ENCODE measurements at regions not wholly inside any gene's neighbourhood (a gene's known extent, or its start where the extent isn't known, plus 50 kb on each side); places are given as distances from the start of the nearest gene placed in this dataset.

GRCh38 chr3:22353126-22353525, 602.1 kb upstream of the ZNF385D start:
- no peaks in the 10 kb centered on the region for H3K79me1 ChIP-seq (ENCODE audit: low read length)
- H3K27ac ChIP-seq (ENCODE audit: low read depth, low read length), result no peak overlapping the region
- no peaks in the 10 kb centered on the region for H3K9me3 ChIP-seq (ENCODE audit: insufficient read depth, low read depth, low read length)
- H2BK5ac ChIP-seq (ENCODE audit: low read depth, low read length, poor library complexity), result no peak overlapping the region
- H2AK5ac ChIP-seq (ENCODE audit: low read length), result no peak overlapping the region
- H2BK12ac ChIP-seq (ENCODE audit: low read length), result no peak overlapping the region
- no peak overlapping the region for H3K14ac ChIP-seq (ENCODE audit: low read length)
- H3K79me2 ChIP-seq (ENCODE audit: control insufficient read depth, insufficient read depth, low read length, poor library complexity), result no peaks in the 10 kb centered on the region
- H4K8ac ChIP-seq (ENCODE audit: low read depth, low read length), result no peak overlapping the region
- H3K9ac ChIP-seq (ENCODE audit: low read length), result no peak overlapping the region
- WGBS (ENCODE audit: extremely low coverage, insufficient coverage, insufficient read length), result no CpG with 5 or more reads among the region's 1 CpG
- no peak overlapping the region for H2BK120ac ChIP-seq (ENCODE audit: insufficient read depth, low read length, poor library complexity)
- no peak overlapping the region for H4K91ac ChIP-seq (ENCODE audit: low read depth, low read length)
- no peak overlapping the region for H3K4ac ChIP-seq (ENCODE audit: low read depth, low read length)
- DNase-seq, result no peak
- H4K12ac ChIP-seq (ENCODE audit: low read depth, low read length), result no peak overlapping the region
- no peak overlapping the region for H3K4me2 ChIP-seq (ENCODE audit: low read length)
- H3K36me3 ChIP-seq (ENCODE audit: control insufficient read depth in 1 of 2, insufficient read depth in 2 of 2, low read length in 2 of 2), result no peaks in the 10 kb centered on the region
- no peak overlapping the region for H2AFZ ChIP-seq (ENCODE audit: insufficient read depth, low read length, poor library complexity)
- no peak overlapping the region for H3K4me3 ChIP-seq (ENCODE audit: low read depth, low read length)
- no peak overlapping the region for H3K23ac ChIP-seq (ENCODE audit: low read length)
- H3K27me3 ChIP-seq (ENCODE audit: insufficient read depth, low read length), result no peaks in the 10 kb centered on the region
- H3K4me1 ChIP-seq (ENCODE audit: control insufficient read depth in 1 of 2, insufficient read depth in 2 of 2, low read length in 2 of 2), result no peaks in the 10 kb centered on the region
- no peak overlapping the region for H3K18ac ChIP-seq (ENCODE audit: low read length)

- Histone ChIP-seq H2BK120ac (ENCODE audit: insufficient read depth, low read length, poor library complexity) (no peak overlapping the region), H2BK5ac (ENCODE audit: low read depth, low read length, poor library complexity) (no peak overlapping the region), H3K14ac (ENCODE audit: low read length) (no peak overlapping the region), H3K4me2 (ENCODE audit: low read length) (no peak overlapping the region), H3K36me3 (ENCODE audit: control insufficient read depth in 1 of 2, insufficient read depth in 2 of 2, low read length in 2 of 2) (no peaks in the 10 kb centered on the region), H4K8ac (ENCODE audit: low read depth, low read length) (no peak overlapping the region), H3K27me3 (ENCODE audit: insufficient read depth, low read length) (no peaks in the 10 kb centered on the region), H3K4me3 (ENCODE audit: low read depth, low read length) (no peak overlapping the region), H3K79me1 (ENCODE audit: low read length) (no peaks in the 10 kb centered on the region), H3K9me3 (ENCODE audit: insufficient read depth, low read depth, low read length) (no peaks in the 10 kb centered on the region), H2AFZ (ENCODE audit: insufficient read depth, low read length, poor library complexity) (no peak overlapping the region), H3K4ac (ENCODE audit: low read depth, low read length) (no peak overlapping the region), H4K12ac (ENCODE audit: low read depth, low read length) (no peak overlapping the region), H3K79me2 (ENCODE audit: control insufficient read depth, insufficient read depth, low read length, poor library complexity) (no peaks in the 10 kb centered on the region), H4K91ac (ENCODE audit: low read depth, low read length) (no peak overlapping the region), H2AK5ac (ENCODE audit: low read length) (no peak overlapping the region), H3K27ac (ENCODE audit: low read depth, low read length) (no peak overlapping the region), H3K18ac (ENCODE audit: low read length) (no peak overlapping the region), H3K4me1 (ENCODE audit: control insufficient read depth in 1 of 2, insufficient read depth in 2 of 2, low read length in 2 of 2) (no peaks in the 10 kb centered on the region), H3K9ac (ENCODE audit: low read length) (no peak overlapping the region), H3K23ac (ENCODE audit: low read length) (no peak overlapping the region), H2BK12ac (ENCODE audit: low read length) (no peak overlapping the region)
- WGBS (ENCODE audit: extremely low coverage, insufficient coverage, insufficient read length), result no CpG with 5 or more reads among the region's 1 CpG
- no peak for DNase-seq
Measured at GRCh38 chr3:22358334-22358733, 607.3 kb upstream of the ZNF385D start.

GRCh38 chr3:22360164-22360563, 609.2 kb upstream of the ZNF385D start:
- no peaks in the 10 kb centered on the region for H3K36me3 ChIP-seq (ENCODE audit: control insufficient read depth in 1 of 2, insufficient read depth in 2 of 2, low read length in 2 of 2)
- no peak overlapping the region for H3K4me2 ChIP-seq (ENCODE audit: low read length)
- no peak overlapping the region for H3K4me3 ChIP-seq (ENCODE audit: low read depth, low read length)
- H3K79me2 ChIP-seq (ENCODE audit: control insufficient read depth, insufficient read depth, low read length, poor library complexity), result no peaks in the 10 kb centered on the region
- H3K4me1 ChIP-seq (ENCODE audit: control insufficient read depth in 1 of 2, insufficient read depth in 2 of 2, low read length in 2 of 2), result no peaks in the 10 kb centered on the region
- no peak overlapping the region for H3K27ac ChIP-seq (ENCODE audit: low read depth, low read length)
- no peak for DNase-seq
- WGBS (ENCODE audit: extremely low coverage, insufficient coverage, insufficient read length), result no CpG with 5 or more reads among the region's 6 CpGs
- no peak overlapping the region for H3K23ac ChIP-seq (ENCODE audit: low read length)
- H3K18ac ChIP-seq (ENCODE audit: low read length), result no peak overlapping the region
- H3K27me3 ChIP-seq (ENCODE audit: insufficient read depth, low read length), result no peaks in the 10 kb centered on the region
- H4K91ac ChIP-seq (ENCODE audit: low read depth, low read length), result no peak overlapping the region
- no peak overlapping the region for H3K14ac ChIP-seq (ENCODE audit: low read length)
- H3K79me1 ChIP-seq (ENCODE audit: low read length), result no peaks in the 10 kb centered on the region
- no peak overlapping the region for H2AFZ ChIP-seq (ENCODE audit: insufficient read depth, low read length, poor library complexity)
- no peak overlapping the region for H3K4ac ChIP-seq (ENCODE audit: low read depth, low read length)
- H4K12ac ChIP-seq (ENCODE audit: low read depth, low read length), result no peak overlapping the region
- no peak overlapping the region for H2BK120ac ChIP-seq (ENCODE audit: insufficient read depth, low read length, poor library complexity)
- no peak overlapping the region for H3K9ac ChIP-seq (ENCODE audit: low read length)
- H2BK12ac ChIP-seq (ENCODE audit: low read length), result no peak overlapping the region
- no peak overlapping the region for H2AK5ac ChIP-seq (ENCODE audit: low read length)
- H4K8ac ChIP-seq (ENCODE audit: low read depth, low read length), result no peak overlapping the region
- no peaks in the 10 kb centered on the region for H3K9me3 ChIP-seq (ENCODE audit: insufficient read depth, low read depth, low read length)
- H2BK5ac ChIP-seq (ENCODE audit: low read depth, low read length, poor library complexity), result no peak overlapping the region

GRCh38 chr3:22360970-22361369, 610.0 kb upstream of the ZNF385D start:
- H3K18ac ChIP-seq (ENCODE audit: low read length), result no peak overlapping the region
- no peak overlapping the region for H4K8ac ChIP-seq (ENCODE audit: low read depth, low read length)
- no peak overlapping the region for H3K4ac ChIP-seq (ENCODE audit: low read depth, low read length)
- H3K9ac ChIP-seq (ENCODE audit: low read length), result no peak overlapping the region
- H3K79me2 ChIP-seq (ENCODE audit: control insufficient read depth, insufficient read depth, low read length, poor library complexity), result no peaks in the 10 kb centered on the region
- no peak overlapping the region for H3K4me2 ChIP-seq (ENCODE audit: low read length)
- H3K14ac ChIP-seq (ENCODE audit: low read length), result no peak overlapping the region
- no peaks in the 10 kb centered on the region for H3K27me3 ChIP-seq (ENCODE audit: insufficient read depth, low read length)
- no peak overlapping the region for H3K27ac ChIP-seq (ENCODE audit: low read depth, low read length)
- no peak overlapping the region for H2AFZ ChIP-seq (ENCODE audit: insufficient read depth, low read length, poor library complexity)
- DNase-seq, result no peak
- no peak overlapping the region for H4K12ac ChIP-seq (ENCODE audit: low read depth, low read length)
- no peaks in the 10 kb centered on the region for H3K4me1 ChIP-seq (ENCODE audit: control insufficient read depth in 1 of 2, insufficient read depth in 2 of 2, low read length in 2 of 2)
- H2BK12ac ChIP-seq (ENCODE audit: low read length), result no peak overlapping the region
- H3K4me3 ChIP-seq (ENCODE audit: low read depth, low read length), result no peak overlapping the region
- H4K91ac ChIP-seq (ENCODE audit: low read depth, low read length), result no peak overlapping the region
- no peak overlapping the region for H2BK120ac ChIP-seq (ENCODE audit: insufficient read depth, low read length, poor library complexity)
- no peaks in the 10 kb centered on the region for H3K79me1 ChIP-seq (ENCODE audit: low read length)
- no peak overlapping the region for H2AK5ac ChIP-seq (ENCODE audit: low read length)
- H3K36me3 ChIP-seq (ENCODE audit: control insufficient read depth in 1 of 2, insufficient read depth in 2 of 2, low read length in 2 of 2), result no peaks in the 10 kb centered on the region
- H2BK5ac ChIP-seq (ENCODE audit: low read depth, low read length, poor library complexity), result no peak overlapping the region
- H3K9me3 ChIP-seq (ENCODE audit: insufficient read depth, low read depth, low read length), result no peaks in the 10 kb centered on the region
- no peak overlapping the region for H3K23ac ChIP-seq (ENCODE audit: low read length)
- no CpG with 5 or more reads among the region's 2 CpGs for WGBS (ENCODE audit: extremely low coverage, insufficient coverage, insufficient read length)
